Gastrocnemius medialis (tissue), 4 donors: ENCODE measurements at regions not wholly inside any gene's neighbourhood (a gene's known extent, or its start where the extent isn't known, plus 50 kb on each side); places are given as distances from the start of the nearest gene placed in this dataset.

ENCODE experiments used
- ATAC-seq, 2 donors: fragments of 150-250 bp; one replicate each; pipeline ENCODE4 v1.9.1; 2016
- DNase-seq, 2 donors: peaks; one replicate each; pipeline ENCODE4 v3.0.0-alpha.2; 2019
- H3K27ac ChIP-seq, 4 donors: fragments of 200-600 bp; sonication (generic); 1 replicate in 1 of 4; 2 replicates in 3 of 4; pipeline ENCODE4 v1.5.1; 2016 to 2018; ENCODE audit warnings: mild to moderate bottlenecking in 2 of 4, moderate library complexity in 1 of 4
- H3K27me3 ChIP-seq, 3 donors: fragments of 200-600 bp; sonication (generic) in 2 of 3; 1 replicate in 1 of 3; 2 replicates in 2 of 3; pipeline versions ENCODE4 v1.5.1 to v1.6.0; 2016 to 2019; ENCODE audit warnings: mild to moderate bottlenecking in 1 of 3, moderate library complexity in 1 of 3
- H3K36me3 ChIP-seq, 2 donors: fragments of 200-600 bp; sonication (generic) in 1 of 2; one replicate each; pipeline ENCODE4 v1.5.1; 2017 to 2018
- H3K4me1 ChIP-seq, 2 donors: fragments of 200-600 bp; sonication (generic) in 1 of 2; one replicate each; pipeline ENCODE4 v1.5.1; 2016 to 2017; ENCODE audit warnings: mild to moderate bottlenecking in 2 of 2
- H3K4me3 ChIP-seq, 4 donors: fragments of 200-600 bp; sonication (generic) in 3 of 4; 1 replicate in 1 of 4; 2 replicates in 3 of 4; pipeline ENCODE4 v1.5.1; 2016 to 2019; ENCODE audit warnings: mild to moderate bottlenecking in 2 of 4
- H3K9me3 ChIP-seq, 3 donors: fragments of 200-600 bp; sonication (generic) in 2 of 3; 1 replicate in 1 of 3; 2 replicates in 2 of 3; pipeline ENCODE4 v1.5.1; 2016 to 2019
- POLR2A ChIP-seq, 2 donors: fragments of 450-650 bp; IDR thresholded peaks; one replicate each; pipeline ENCODE4 v1.6.1; 2017; ENCODE audit warnings: antibody characterized with exemption in 2 of 2, mild to moderate bottlenecking in 2 of 2, moderate library complexity in 2 of 2
- in situ Hi-C, 4 donors: fragments of 200-750 bp; cut with MboI; loops; one replicate each; pipeline versions ENCODE4 v1.15.0 to v1.8.0; 2017; ENCODE audit warnings: low sequenced_read_pairs in 4 of 4
- intact Hi-C: fragments of 100-400 bp; cut with DNase I; formaldehyde crosslinking; loops from one replicate; pipeline ENCODE4 v1.15.1; 2023; ENCODE audit warnings: low total_unique reads
- TF ChIP-seq, protein P1 (sequence below), 5 experiments: fragments of 450-650 bp in 3 of 5; fragments of 200-600 bp in 2 of 5; sonication (generic) in 2 of 5; IDR thresholded peaks in 4 of 5; conservative IDR thresholded peaks in 1 of 5; 1 replicate in 4 of 5; 2 replicates in 1 of 5; pipeline ENCODE4 v1.5.1; 2016 to 2019; ENCODE audit warnings: antibody characterized with exemption in 5 of 5, mild to moderate bottlenecking in 3 of 5, moderate library complexity in 3 of 5

- ATAC-seq (no peak), DNase-seq (no peak)
- Histone ChIP-seq H3K27ac (no peak overlapping the region), H3K27me3 (no peaks in the 10 kb centered on the region), H3K9me3 (no peaks in the 10 kb centered on the region), H3K4me1 (no peaks in the 10 kb centered on the region), H3K4me3 (no peak overlapping the region), H3K36me3 (no peaks in the 10 kb centered on the region)
- TF ChIP-seq POLR2A (IDR thresholded peaks at IDR 0.05) = no peak
- TF ChIP-seq, protein P1, sequence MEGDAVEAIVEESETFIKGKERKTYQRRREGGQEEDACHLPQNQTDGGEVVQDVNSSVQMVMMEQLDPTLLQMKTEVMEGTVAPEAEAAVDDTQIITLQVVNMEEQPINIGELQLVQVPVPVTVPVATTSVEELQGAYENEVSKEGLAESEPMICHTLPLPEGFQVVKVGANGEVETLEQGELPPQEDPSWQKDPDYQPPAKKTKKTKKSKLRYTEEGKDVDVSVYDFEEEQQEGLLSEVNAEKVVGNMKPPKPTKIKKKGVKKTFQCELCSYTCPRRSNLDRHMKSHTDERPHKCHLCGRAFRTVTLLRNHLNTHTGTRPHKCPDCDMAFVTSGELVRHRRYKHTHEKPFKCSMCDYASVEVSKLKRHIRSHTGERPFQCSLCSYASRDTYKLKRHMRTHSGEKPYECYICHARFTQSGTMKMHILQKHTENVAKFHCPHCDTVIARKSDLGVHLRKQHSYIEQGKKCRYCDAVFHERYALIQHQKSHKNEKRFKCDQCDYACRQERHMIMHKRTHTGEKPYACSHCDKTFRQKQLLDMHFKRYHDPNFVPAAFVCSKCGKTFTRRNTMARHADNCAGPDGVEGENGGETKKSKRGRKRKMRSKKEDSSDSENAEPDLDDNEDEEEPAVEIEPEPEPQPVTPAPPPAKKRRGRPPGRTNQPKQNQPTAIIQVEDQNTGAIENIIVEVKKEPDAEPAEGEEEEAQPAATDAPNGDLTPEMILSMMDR (IDR thresholded peaks at IDR 0.05 in 4 of 5, conservative IDR thresholded peaks at IDR 0.05 in 1 of 5) = no peak
- in situ Hi-C loops (no loop called here), intact Hi-C loops (no loop called here)
Observed at GRCh38 chr18:38420611-38421010, 855.0 kb upstream of the CELF4 start.

DNA sequence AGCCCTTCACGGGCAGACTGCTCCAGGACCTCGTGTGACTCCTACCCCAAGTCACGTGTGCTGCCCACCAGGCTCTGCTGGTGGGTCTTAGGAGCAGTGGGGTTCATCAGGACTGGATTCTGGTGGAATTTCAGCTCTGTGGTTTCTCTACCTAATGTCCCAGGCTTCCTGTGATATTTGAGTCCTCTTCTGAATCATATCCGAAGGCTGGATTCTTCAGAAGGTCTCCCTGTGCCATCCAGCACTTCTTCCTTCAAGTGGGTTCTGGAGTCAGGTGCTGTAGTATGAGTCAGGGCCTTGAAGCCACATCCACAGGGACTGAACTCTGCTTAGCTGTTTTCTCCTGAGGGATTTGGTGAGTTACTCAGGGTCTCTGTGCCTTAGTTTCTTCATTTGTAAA, 850.2 kb upstream of the CELF4 start:
- H3K27ac ChIP-seq = no peak overlapping the region
- intact Hi-C loops = no loop called here
- ATAC-seq (no peak), DNase-seq (no peak)
- no peaks in the 10 kb centered on the region for H3K36me3 ChIP-seq
- no peak overlapping the region for H3K4me3 ChIP-seq
- in situ Hi-C loops = no loop called here
- no peak for TF ChIP-seq POLR2A (IDR thresholded peaks at IDR 0.05)
- TF ChIP-seq, protein P1 (IDR thresholded peaks at IDR 0.05 in 4 of 5, conservative IDR thresholded peaks at IDR 0.05 in 1 of 5) = no peak
- no peaks in the 10 kb centered on the region for H3K27me3 ChIP-seq
- H3K9me3 ChIP-seq = no peaks in the 10 kb centered on the region
- H3K4me1 ChIP-seq = no peaks in the 10 kb centered on the region

- no peak for TF ChIP-seq POLR2A (IDR thresholded peaks at IDR 0.05)
- TF ChIP-seq, protein P1 (IDR thresholded peaks at IDR 0.05 in 4 of 5, conservative IDR thresholded peaks at IDR 0.05 in 1 of 5) = no peak
- H3K27me3 ChIP-seq = no peaks in the 10 kb centered on the region
- H3K27ac ChIP-seq = no peak overlapping the region
- ATAC-seq (no peak), DNase-seq (no peak)
- in situ Hi-C loops (no loop called here), intact Hi-C loops (no loop called here)
- no peaks in the 10 kb centered on the region for H3K9me3 ChIP-seq
- no peak overlapping the region for H3K4me3 ChIP-seq
- no peaks in the 10 kb centered on the region for H3K36me3 ChIP-seq
- H3K4me1 ChIP-seq = no peaks in the 10 kb centered on the region
Observed at GRCh38 chr18:38413193-38413592, 847.6 kb upstream of the CELF4 start.

DNA sequence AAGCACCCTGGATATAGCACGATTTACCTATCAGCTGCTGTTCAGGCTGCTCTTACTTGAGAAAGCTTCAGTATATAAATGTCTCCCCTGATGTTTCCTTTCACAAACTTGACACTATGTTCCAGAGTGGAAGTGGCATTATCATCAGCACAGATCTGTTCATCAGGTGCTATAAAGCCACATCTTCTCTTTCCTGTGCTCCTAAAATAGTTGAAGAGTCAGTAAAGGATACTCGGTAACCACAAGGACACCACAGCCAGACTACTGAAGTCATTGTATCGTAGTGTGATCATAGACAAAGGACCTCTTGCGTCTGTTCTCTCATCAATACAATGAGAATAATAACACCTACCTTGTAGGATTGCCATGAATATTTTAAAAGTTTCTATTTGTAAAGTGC, 841.0 kb upstream of the CELF4 start:
- DNase-seq (no peak), ATAC-seq (no peak)
- H3K27ac ChIP-seq = no peak overlapping the region
- no peaks in the 10 kb centered on the region for H3K27me3 ChIP-seq
- TF ChIP-seq, protein P1 (IDR thresholded peaks at IDR 0.05 in 4 of 5, conservative IDR thresholded peaks at IDR 0.05 in 1 of 5) = no peak
- TF ChIP-seq POLR2A (IDR thresholded peaks at IDR 0.05) = no peak
- no peaks in the 10 kb centered on the region for H3K36me3 ChIP-seq
- intact Hi-C loops = no loop called here
- no peak overlapping the region for H3K4me3 ChIP-seq
- H3K9me3 ChIP-seq = no peaks in the 10 kb centered on the region
- in situ Hi-C loops = no loop called here
- no peaks in the 10 kb centered on the region for H3K4me1 ChIP-seq

DNA sequence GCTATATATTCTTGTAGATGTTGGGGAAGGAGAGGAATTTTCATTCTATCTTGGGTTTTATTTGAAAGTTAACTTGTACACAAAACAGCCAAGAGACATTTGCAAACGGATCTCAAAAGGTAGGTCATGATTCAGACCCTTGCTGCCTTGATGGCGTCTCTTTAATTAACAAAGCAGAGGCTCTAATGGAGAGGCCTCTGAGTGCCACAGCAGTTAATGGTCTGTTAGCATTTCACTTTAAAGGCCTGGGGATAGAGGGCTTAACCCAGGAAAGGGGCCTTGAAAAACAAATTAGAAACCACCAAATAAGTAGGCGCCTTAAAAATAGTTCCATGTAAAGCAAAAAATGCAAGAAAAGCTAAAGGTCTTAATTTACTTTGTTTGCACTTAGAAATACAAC, 836.9 kb upstream of the CELF4 start:
- DNase-seq (no peak), ATAC-seq (no peak)
- in situ Hi-C loops (no loop called here), intact Hi-C loops (no loop called here)
- H3K9me3 ChIP-seq = no peaks in the 10 kb centered on the region
- H3K4me3 ChIP-seq = no peak overlapping the region
- no peak overlapping the region for H3K27ac ChIP-seq
- no peak for TF ChIP-seq POLR2A (IDR thresholded peaks at IDR 0.05)
- TF ChIP-seq, protein P1 (IDR thresholded peaks at IDR 0.05 in 4 of 5, conservative IDR thresholded peaks at IDR 0.05 in 1 of 5) = no peak
- H3K36me3 ChIP-seq = no peaks in the 10 kb centered on the region
- no peaks in the 10 kb centered on the region for H3K27me3 ChIP-seq
- H3K4me1 ChIP-seq = no peaks in the 10 kb centered on the region
